IMR-90 (cell line): ENCODE measurements at regions not wholly inside any gene's neighbourhood (a gene's known extent, or its start where the extent isn't known, plus 50 kb on each side); places are given as distances from the start of the nearest gene placed in this dataset.

ENCODE experiments used
- FOS ChIP-seq: fragments of 150-350 bp; IDR thresholded peaks from 2 replicates; pipeline ENCODE4 v1.6.1; 2016; ENCODE audit warnings: low read depth, low read length
- MAZ ChIP-seq: IDR thresholded peaks from 2 replicates; pipeline ENCODE4 v1.6.1; 2012; ENCODE audit warnings: low read depth, mild to moderate bottlenecking, low read length, improper control_type of control experiment, moderate library complexity, borderline replicate concordance
- POLR2A ChIP-seq: IDR thresholded peaks from 2 replicates; pipeline ENCODE4 v1.6.1; 2012; ENCODE audit warnings: mild to moderate bottlenecking, low read depth, low read length
- RCOR1 ChIP-seq: IDR thresholded peaks from 2 replicates; pipeline ENCODE4 v1.6.1; 2012; ENCODE audit warnings: mild to moderate bottlenecking, low read length, improper control_type of control experiment; ENCODE audit not compliant: insufficient replicate concordance
- TF ChIP-seq, protein P1 (sequence below): conservative IDR thresholded peaks from 2 replicates; pipeline ENCODE4 v1.5.1; 2012; ENCODE audit warnings: mild to moderate bottlenecking, low read depth, low read length, improper control_type of control experiment

DNA sequence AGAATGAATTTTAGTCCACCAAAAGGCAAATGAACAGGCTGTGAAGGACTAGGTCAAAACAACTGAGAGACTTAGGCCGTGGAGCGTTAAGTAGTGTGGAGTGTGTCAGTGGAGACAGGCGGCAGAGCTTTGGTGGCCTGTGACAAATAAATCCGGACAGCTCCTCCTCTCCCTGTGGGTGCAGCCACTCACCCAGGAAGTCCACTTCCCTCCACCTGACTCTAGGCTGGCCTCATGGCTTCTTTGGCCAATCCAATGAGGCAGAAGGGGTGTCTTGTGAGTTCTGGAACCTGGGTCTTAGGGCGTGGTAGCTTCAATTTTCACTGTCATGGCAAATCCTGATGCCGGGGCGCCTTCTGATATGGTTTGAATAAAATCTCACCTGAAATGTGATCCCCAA is 180.9 kb upstream of the C14orf180 start:
- TF ChIP-seq, protein P1, sequence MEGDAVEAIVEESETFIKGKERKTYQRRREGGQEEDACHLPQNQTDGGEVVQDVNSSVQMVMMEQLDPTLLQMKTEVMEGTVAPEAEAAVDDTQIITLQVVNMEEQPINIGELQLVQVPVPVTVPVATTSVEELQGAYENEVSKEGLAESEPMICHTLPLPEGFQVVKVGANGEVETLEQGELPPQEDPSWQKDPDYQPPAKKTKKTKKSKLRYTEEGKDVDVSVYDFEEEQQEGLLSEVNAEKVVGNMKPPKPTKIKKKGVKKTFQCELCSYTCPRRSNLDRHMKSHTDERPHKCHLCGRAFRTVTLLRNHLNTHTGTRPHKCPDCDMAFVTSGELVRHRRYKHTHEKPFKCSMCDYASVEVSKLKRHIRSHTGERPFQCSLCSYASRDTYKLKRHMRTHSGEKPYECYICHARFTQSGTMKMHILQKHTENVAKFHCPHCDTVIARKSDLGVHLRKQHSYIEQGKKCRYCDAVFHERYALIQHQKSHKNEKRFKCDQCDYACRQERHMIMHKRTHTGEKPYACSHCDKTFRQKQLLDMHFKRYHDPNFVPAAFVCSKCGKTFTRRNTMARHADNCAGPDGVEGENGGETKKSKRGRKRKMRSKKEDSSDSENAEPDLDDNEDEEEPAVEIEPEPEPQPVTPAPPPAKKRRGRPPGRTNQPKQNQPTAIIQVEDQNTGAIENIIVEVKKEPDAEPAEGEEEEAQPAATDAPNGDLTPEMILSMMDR, result no peak
- TF ChIP-seq FOS (no peak), POLR2A (no peak), RCOR1 (no peak), MAZ (no peak)
